ENCODE measurements at regions not wholly inside any gene's neighbourhood (a gene's known extent, or its start where the extent isn't known, plus 50 kb on each side); places are given as distances from the start of the nearest gene placed in this dataset.

GRCh38 chr9:106620081-106620480 is 242.9 kb upstream of the ZNF462 start:
- no peaks in the 10 kb centered on the region for H3K4me1 ChIP-seq (ENCODE audit: low read length)
- H3K9me3 ChIP-seq (replicated peaks; ENCODE audit: insufficient read depth, low read length), result no peaks in the 10 kb centered on the region
- H3K36me3 ChIP-seq (replicated peaks; ENCODE audit: insufficient read depth, low read length), result no peaks in the 10 kb centered on the region
- DNase-seq, result no peak
- no peaks in the 10 kb centered on the region for H3K9me2 ChIP-seq (replicated peaks; ENCODE audit: insufficient read depth, low read length)
- no peak overlapping the region for H3K27ac ChIP-seq (ENCODE audit: low read length)
- H3K79me2 ChIP-seq (ENCODE audit: low read length), result no peaks in the 10 kb centered on the region
- no peak overlapping the region for H2AFZ ChIP-seq (ENCODE audit: low read length)
- no peak overlapping the region for H3K4me2 ChIP-seq (ENCODE audit: low read depth, low read length)
- no peaks in the 10 kb centered on the region for H4K20me1 ChIP-seq (ENCODE audit: insufficient read depth, low read length)
- H3F3A ChIP-seq (ENCODE audit: insufficient read depth, low read length), result no peaks in the 10 kb centered on the region
- no peaks in the 10 kb centered on the region for H3K27me3 ChIP-seq (replicated peaks; ENCODE audit: insufficient read depth, low read length)
- no peak overlapping the region for H3K9ac ChIP-seq (ENCODE audit: low read length)
- TF ChIP-seq CTCF (IDR thresholded peaks at IDR 0.05; ENCODE audit: low read length) (no peak), EZH2 (optimal IDR thresholded peaks at IDR 0.05; ENCODE audit: low read depth, low read length) (no peak), EZH2phosphoT487 (IDR thresholded peaks at IDR 0.05; ENCODE audit: low read length) (no peak)
- no peak overlapping the region for H3K4me3 ChIP-seq (ENCODE audit: low read length)

- Histone ChIP-seq H3K4me2 (ENCODE audit: low read depth, low read length) (no peak overlapping the region), H4K20me1 (ENCODE audit: insufficient read depth, low read length) (no peaks in the 10 kb centered on the region), H2AFZ (ENCODE audit: low read length) (no peak overlapping the region), H3K9me2 (replicated peaks; ENCODE audit: insufficient read depth, low read length) (no peaks in the 10 kb centered on the region), H3K4me1 (ENCODE audit: low read length) (no peaks in the 10 kb centered on the region), H3K9ac (ENCODE audit: low read length) (no peak overlapping the region), H3K36me3 (replicated peaks; ENCODE audit: insufficient read depth, low read length) (no peaks in the 10 kb centered on the region), H3F3A (ENCODE audit: insufficient read depth, low read length) (no peaks in the 10 kb centered on the region), H3K27ac (ENCODE audit: low read length) (no peak overlapping the region), H3K27me3 (replicated peaks; ENCODE audit: insufficient read depth, low read length) (no peaks in the 10 kb centered on the region), H3K4me3 (ENCODE audit: low read length) (no peak overlapping the region), H3K9me3 (replicated peaks; ENCODE audit: insufficient read depth, low read length) (no peaks in the 10 kb centered on the region), H3K79me2 (ENCODE audit: low read length) (no peaks in the 10 kb centered on the region)
- TF ChIP-seq EZH2 (optimal IDR thresholded peaks at IDR 0.05; ENCODE audit: low read depth, low read length), result no peak
- no peak for TF ChIP-seq EZH2phosphoT487 (IDR thresholded peaks at IDR 0.05; ENCODE audit: low read length)
- no peak for TF ChIP-seq CTCF (IDR thresholded peaks at IDR 0.05; ENCODE audit: low read length)
- no peak for DNase-seq
These were observed 242.1 kb upstream of the ZNF462 start for GRCh38 chr9:106620866-106621265.

GRCh38 chr9:106621313-106622163 is 241.4 kb upstream of the ZNF462 start:
- Histone ChIP-seq H3F3A (ENCODE audit: insufficient read depth, low read length) (no peaks in the 10 kb centered on the region), H3K4me1 (ENCODE audit: low read length) (no peaks in the 10 kb centered on the region), H2AFZ (ENCODE audit: low read length) (no peak overlapping the region), H3K4me2 (ENCODE audit: low read depth, low read length) (no peak overlapping the region), H3K9me2 (replicated peaks; ENCODE audit: insufficient read depth, low read length) (no peaks in the 10 kb centered on the region), H3K9me3 (replicated peaks; ENCODE audit: insufficient read depth, low read length) (no peaks in the 10 kb centered on the region), H3K27ac (ENCODE audit: low read length) (no peak overlapping the region), H4K20me1 (ENCODE audit: insufficient read depth, low read length) (no peaks in the 10 kb centered on the region), H3K36me3 (replicated peaks; ENCODE audit: insufficient read depth, low read length) (no peaks in the 10 kb centered on the region), H3K79me2 (ENCODE audit: low read length) (no peaks in the 10 kb centered on the region), H3K9ac (ENCODE audit: low read length) (no peak overlapping the region), H3K4me3 (ENCODE audit: low read length) (no peak overlapping the region), H3K27me3 (replicated peaks; ENCODE audit: insufficient read depth, low read length) (no peaks in the 10 kb centered on the region)
- DNase-seq, result no peak
- TF ChIP-seq CTCF (IDR thresholded peaks at IDR 0.05; ENCODE audit: low read length) (no peak), EZH2phosphoT487 (IDR thresholded peaks at IDR 0.05; ENCODE audit: low read length) (no peak), EZH2 (optimal IDR thresholded peaks at IDR 0.05; ENCODE audit: low read depth, low read length) (no peak)

All from MM.1S (cell line).